IPS DF 4.7 (cell line): ENCODE measurements at regions not wholly inside any gene's neighbourhood (a gene's known extent, or its start where the extent isn't known, plus 50 kb on each side); places are given as distances from the start of the nearest gene placed in this dataset.
A peak's percentile ranks its signal among the peaks of the same experiment; 100 is the strongest.
"Not testable (repeated sequence)": the region's sequence is repeated elsewhere in the genome, so short reads cannot be mapped to it uniquely, and the experiment has no call there.

ENCODE experiments used
- DNase-seq: peaks from one replicate; pipeline ENCODE4 v3.0.0-alpha.2; 2013; ENCODE audit warnings: low spot score; ENCODE audit errors: extremely low read depth

DNA sequence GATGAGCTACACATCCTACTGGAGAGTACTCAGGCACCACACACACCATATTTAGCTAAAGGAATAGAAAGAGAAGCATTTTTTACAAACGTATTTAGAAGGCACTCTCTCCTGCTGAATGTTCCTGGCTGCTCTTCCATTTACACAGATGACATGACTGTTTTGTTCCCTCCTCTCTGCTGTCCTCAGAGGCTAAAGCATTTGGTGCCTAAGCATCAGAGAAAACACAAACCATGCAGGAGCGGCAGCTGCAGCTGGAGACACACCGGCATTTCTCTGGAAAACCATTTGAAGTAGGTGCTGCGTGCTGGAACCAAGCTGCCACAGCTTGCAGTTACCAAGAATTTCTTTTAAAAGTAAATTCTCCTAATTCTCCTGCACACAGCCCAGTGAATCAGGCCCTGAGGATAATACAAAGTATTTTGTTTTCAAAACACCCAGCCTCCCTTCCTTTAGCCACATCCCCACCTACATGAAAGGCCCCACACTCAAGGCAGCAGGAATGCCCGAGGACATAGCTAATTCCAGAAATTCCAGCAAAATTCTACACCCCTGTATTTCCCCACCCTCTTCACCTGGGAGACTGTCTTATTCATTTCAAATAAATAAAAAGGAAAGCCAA, 488.9 kb upstream of the SOX11 start:
- no peak for DNase-seq

DNA sequence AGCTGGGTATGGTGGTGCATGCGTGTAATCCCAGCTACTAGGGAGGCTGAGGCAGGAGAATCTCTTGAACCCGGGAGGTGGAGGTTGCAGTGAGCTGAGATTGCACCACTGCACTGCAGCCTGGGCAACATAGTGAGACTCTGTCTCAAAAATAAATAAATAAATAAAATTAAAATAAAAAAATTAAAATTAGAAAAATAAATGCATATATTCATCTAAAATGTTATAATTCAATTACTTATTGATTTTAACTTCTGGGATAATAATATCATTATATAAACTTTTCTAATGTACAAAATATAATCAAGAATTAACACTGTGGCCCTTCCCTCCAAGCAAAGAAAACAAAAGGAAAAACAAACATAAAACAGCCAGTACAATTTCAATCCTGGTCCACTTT, 485.4 kb upstream of the SOX11 start:
- not testable (repeated sequence) for DNase-seq

DNA sequence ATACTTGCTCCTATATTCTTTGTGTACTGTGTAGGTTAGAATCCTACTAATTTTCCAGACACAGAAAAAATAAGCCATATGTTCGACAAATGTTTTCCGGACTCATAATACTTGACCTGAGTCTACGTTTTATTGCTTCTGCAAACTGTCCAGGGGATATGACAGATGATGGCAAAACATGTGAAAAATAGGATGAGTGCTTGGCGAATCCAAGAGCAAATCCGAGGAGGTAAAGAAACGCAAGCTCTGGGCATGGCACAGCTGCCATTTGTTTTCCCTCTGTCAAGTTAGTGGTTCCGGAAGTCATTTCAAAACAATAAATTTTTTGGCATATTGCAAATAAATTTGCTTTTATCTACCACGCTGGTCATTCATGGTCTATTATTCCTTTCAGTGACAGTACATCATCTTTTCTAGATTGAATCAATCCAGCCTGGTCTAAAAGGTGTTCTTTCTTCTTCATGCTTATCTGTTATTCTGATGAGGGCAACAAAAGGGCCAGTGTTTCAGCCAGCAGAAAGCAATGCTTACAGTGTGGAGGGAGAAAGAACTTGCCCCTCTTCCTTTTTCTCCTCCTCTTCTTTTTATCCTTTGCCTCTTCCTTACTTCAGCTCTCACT, 476.1 kb upstream of the SOX11 start:
- no peak for DNase-seq

DNA sequence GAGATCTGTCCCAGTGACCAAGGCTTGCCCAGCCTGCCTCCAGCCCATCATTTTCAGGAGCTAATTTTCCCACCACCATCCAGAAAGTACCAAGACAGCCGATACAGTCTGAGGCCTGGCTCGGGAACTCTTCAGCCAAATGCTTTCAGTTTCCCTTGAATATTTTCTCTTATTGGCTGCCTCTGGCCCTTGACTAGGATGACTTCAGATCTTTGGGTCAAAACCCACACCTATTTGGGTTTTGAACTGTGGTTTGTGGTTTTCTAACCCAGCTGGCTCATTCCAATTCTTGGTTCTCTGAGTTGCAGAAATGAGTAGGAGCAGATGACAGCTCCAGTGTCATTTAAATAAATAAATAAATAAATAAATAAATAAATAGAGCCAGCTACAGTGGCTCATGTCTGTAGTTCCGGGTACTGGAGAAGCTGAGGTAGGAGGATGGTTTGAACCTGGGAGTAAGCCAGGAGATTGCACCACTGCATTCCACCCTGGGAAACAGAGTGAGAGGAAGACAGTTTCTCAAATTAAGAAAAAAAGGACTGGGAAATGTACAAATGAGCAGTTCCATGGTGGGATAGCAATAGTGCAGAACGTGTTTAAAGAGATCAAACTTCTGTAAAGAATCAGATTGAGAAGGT, 465.0 kb upstream of the SOX11 start:
- no peak for DNase-seq

DNA sequence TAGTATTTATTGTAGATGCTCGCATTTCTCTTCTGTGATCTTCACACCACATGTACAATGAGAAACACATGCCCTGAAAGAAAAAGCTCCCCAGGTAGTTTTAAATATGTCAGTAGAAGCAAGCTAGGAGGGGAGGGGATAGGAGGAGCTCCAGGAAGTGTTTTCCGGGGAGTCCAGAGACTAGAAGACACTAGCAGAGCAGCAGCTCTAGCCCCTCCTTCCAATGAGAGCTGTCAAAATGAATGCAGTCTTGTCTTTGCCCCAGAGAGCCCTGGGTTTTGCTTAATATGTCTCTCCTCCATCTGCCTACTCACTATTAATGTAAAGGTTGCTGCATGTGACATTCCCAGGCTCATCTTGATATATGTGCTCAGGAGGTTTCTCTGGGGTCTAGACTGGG, 462.6 kb upstream of the SOX11 start:
- no peak for DNase-seq

DNA sequence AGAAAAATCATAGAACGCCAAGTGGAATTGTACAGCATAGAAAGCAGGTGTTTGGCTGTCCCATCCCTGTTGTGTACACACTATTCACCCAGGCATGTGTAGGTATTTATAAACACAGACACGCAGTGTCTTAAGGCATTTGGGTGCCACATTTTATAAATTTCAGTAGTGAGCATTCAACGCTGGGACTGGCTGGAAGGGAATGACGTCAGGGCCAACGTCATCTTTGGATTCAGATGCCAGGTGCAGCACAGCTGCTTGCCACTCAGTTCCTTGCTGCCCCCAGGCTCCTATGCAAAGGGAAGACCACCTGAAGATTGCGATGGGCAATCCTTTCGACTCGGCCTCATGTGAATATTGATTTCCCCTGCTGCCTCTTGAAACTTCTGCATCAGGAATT, 461.7 kb upstream of the SOX11 start:
- no peak for DNase-seq

DNA sequence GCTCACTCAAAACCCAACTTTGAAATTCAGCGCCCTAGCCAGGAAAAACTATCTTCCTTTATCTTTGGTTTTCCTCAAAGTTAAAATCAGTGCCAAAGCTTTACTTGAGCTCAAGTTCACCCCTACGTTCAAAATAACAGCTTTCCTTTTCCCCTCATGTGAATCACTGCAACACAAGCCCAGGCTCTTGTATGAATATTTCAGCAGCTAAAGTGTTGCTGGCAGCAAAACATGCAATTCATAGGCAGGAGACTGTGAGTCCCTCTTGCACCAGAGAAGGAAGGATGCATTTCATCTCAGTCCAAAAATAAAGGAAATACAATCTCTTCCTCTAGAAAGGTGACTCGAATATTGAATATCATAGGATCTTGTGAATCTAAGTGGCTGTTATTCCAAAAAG, 461.3 kb upstream of the SOX11 start:
- no peak for DNase-seq

DNA sequence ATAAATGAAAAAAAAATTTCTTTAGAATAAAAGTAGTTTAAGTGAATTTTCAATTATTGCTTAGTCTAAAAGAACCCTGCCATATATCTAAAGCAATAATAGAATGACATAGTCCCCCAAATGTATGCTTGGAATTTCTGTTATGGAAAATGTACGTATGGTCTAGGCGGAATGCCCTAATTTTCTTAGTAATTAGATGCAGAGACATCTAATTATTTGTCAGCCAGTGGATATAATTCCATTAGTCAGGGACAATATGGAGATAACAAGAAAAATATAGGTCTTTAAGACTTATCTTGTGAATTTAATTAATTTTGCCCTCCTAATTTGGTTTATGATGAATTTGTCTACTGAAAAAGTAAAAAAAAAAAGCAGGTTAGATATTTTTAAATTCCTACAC, 460.9 kb upstream of the SOX11 start:
- DNase-seq, result no peak

DNA sequence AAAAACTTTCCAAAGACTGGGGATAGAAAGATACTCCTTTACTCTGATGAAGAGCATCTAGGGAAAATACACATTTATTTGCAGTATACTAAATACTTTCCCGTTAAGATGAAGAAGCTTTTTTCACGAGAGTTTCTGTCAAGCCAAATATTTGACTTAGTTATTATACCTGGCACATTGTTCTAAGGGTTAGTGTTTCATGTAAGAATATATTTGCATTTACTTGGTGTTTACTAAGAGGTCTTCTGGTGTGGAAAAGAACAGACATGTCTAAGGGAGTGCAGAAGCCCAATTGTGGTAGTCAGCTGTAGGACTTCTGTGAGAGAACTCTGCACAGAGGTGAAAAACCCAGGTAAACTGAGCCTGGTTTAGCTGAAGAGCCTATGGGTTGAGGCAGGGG, 457.6 kb upstream of the SOX11 start:
- DNase-seq, result no peak

DNA sequence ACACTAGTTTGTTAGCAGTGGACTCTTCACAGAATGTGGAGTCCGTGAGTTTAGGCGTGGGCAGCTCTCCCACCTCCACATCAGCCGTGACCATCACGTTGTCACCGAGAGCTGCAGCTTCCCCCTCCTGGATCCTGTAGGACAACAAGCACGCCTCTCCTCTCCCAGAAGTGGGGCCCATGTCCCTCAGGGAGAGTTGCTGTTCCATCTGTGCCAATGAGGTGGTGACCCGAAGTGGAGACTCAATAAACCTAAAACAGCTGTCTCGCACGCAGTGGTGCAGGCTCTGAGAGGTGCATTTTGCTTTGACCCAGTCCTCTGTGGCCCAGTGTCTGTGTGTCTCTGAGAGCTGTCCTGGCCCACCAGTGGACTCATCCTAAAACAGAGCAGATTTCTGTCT, 456.5 kb upstream of the SOX11 start:
- DNase-seq, result no peak

DNA sequence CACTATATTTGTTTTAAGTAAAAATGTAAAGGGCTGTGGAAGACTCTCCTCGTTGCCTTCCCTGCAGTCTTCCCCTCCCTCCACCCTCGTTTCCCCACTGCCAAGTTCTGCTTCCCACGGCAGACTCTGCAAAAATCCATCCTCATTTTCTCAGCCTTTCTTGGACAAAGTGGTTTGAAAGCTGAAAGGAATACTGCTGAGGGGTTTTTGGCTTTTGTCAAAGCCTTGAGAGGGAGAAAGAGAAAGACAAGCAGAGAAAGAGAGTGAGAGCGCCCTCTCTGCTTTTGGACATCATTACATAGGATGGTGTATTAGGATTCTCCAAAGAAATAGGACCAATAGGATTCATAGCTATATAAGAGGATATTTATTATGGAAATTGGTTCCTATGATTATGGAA, 455.9 kb upstream of the SOX11 start:
- no peak for DNase-seq

DNA sequence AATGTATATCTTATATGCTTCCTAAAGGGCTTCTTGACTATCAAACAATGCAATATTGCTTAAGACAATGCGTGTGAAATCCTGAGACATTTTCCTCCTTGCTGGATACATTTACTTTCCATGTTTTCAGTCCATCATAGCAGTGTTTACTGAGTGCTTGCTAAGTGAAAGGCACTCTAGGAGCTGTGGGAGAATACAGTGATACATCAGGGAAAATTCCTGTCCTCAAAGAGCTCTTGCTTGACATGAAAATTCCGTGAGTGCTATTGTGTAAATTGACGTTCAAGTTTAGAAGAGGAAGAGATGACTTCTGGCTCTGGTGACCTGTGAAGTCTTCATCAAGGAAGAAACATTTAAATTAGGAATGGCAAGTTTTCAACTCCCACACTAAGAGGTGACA, 449.4 kb upstream of the SOX11 start:
- no peak for DNase-seq

DNA sequence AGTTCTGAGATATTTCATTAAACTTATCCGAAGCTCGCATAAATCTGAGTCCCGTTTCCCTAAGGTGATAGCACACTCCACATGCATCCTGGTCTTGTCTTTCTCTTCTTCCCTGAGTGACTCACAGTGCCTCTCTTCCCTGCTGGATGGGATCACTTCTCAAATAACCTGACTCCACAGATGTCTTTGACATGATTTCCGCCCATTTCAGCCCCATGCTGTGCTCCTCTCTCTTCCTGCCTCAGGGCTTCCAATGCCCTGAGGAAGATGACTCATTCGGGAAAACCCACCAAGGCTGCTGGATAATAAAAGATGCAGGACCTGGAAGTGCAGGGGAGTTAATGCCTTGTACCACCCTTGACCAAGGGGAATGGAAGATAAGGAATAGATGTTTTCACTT, 441.7 kb upstream of the SOX11 start:
- peak; percentile 38 for DNase-seq

DNA sequence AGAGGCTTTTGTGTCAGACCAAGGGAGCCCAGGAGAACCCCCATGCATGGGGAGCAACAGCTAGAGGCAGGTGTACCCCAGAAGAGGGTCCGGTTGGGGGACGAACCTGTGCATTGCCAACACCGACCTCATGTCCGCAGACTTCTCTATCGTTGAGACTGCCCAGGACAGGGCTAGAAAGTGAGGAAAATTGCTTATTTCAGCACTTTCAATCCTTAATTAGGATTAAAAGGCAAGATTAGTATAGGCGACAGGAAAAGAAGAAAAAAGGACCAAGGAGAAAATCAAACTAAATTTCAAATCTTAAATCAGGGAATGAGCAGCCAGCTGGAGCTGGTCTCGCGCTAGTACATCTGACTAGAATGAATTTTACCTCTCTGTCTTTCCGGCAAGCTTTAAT, 438.9 kb upstream of the SOX11 start:
- no peak for DNase-seq

DNA sequence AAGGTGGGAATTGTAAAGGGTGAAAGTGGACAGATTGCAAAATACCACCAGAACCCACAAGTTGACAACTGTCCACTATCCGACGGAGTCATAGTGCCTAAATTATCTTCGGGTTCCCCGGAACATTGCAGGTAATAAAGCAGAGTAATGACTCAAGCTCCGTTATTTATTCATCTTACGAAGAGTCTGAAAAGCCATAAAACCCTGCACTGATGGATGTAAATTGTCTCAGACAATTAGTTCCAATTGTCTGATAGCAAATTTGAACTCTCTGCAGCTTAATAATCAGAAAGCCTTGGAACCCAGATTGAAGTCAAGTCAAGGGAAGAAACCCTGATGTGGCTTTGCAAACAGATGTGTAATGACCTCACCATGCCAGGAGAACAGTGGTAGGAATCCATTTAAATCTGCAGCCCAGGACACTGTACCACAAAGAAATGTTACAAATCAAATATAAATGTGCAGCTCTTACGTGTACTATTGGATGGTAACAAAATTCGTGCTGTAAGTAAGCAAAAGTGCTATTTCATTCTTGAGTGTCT, 437.3 kb upstream of the SOX11 start:
- DNase-seq, result no peak

DNA sequence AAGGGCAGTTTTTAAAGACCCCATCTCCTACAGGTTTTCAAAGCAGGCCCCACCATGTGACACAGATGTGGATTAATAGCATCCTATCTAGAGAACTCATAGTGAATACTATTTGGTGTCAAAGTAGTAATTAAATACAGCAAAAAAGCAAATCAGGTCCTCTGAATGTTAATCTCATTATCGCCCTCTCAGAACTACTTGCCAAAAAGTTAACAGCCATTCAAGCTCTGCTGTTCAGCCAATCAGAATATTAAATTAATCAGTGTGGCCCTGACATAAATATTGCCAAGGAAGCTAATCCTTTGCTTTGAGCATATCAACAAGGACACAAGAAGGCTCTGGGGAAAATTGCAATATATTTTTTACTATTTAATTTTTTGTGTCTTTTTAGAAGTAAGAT, 428.9 kb upstream of the SOX11 start:
- no peak for DNase-seq

DNA sequence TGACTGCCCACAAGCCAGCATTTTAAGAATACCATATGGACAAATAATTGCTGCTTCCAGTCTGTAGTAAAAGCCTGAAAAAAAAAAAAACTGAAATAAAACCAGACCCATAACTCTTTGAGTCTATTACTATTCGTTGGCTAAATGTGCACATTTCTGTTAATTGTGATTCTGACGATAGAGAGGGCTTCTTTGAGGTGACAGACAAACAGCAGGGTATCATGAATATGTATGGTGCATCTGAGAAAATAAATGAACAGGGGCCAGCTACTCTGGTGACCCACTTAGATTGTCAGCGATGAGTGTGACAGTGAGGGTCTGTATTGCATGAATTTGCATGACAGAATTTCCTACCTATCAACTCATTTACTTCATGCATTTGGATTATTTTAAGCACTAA, 427.8 kb upstream of the SOX11 start:
- no peak for DNase-seq

DNA sequence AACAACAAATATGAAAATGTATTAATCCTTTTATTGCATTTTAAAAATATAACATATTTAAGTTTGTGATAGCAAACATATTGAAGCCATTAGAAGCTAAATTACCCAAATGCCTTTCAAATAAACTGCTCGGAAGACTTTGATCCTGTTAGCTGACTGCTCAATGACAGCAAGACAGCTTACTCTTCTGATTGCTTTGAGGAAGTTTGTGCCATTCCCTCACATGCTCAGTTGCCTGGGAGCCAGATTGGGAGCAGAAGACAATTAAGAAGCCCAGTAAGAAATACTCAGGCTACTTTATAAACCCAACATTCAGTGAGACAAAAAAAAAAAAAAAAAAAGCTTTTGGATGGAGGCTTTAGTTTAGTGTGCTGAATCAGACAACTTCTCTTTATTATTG, 407.1 kb upstream of the SOX11 start:
- no peak for DNase-seq

DNA sequence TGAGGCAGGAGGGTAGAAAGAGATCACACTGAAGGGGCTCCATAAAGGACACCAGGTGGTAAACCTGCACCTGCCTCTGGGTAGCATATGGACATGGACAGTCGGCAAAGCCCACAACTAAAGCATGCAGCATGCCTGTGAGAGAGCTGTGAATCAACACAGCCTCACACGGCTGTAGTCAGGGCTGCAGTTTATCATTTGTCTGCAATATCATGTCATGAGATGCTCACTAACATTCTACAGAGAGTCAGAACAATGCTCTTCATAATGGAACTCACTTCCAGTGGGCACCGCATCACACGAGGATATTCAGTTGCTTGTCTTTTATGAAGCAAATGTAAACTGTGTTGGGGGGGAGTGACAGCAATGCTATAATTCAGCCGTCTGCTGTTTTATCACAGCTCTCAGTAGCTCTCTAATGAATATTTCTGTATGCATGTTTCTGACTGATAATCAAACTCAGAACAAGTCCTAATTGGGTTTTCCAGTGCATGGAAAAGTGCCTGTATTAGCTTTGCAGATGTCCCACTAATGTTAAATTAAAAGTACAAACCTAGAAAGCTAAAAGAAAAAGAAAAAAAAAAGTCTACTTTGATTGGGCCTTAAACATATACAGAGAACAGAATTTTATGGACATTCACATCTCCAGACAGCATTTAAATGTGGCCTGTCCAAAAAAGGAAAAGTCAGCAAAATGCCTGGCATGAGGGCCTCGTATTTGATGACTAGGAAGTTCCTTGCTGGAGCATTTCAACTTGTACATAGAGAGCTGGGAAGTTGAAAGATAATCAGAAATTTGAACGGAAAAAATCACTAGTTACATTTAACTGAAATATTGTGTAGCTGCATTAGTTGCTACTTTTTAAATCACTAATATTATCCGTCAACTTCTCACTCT, 406.1 kb upstream of the SOX11 start:
- no peak for DNase-seq

DNA sequence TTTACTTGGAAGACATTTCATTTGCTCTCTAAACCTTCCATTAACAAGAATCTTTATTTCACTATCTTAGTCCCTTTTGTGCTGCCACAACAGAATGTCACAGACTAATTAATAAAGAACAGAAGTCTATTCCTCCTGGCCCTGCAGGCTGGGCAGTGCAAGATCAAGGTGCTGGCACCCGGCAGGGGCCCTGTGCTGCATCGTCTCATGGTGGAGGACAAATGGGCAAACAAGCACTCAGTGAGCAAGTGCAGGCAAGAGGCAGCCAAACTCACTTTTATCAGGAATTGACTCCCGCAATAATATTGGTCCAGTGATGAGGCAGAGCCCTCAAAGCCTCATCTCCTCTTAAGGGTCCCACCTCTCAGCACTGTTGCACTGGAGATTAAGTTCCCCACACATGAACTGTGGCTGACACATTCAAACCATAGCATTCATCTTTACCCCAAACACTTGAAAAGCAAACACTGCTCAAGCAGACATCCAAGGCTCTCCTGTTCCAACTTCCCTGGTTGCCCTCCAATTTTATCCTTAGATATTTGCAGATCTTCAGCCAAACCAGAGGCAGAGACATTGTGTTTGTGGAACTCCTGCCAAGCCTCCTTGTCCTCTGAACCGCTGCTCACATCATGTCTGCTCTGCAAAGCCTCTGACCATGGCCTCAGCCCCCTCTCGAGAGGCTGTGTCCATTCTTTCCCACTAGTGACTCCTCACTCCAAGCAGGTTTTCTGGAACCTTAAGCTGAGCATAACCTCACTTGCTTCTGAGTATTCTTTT, 404.4 kb upstream of the SOX11 start:
- no peak for DNase-seq

DNA sequence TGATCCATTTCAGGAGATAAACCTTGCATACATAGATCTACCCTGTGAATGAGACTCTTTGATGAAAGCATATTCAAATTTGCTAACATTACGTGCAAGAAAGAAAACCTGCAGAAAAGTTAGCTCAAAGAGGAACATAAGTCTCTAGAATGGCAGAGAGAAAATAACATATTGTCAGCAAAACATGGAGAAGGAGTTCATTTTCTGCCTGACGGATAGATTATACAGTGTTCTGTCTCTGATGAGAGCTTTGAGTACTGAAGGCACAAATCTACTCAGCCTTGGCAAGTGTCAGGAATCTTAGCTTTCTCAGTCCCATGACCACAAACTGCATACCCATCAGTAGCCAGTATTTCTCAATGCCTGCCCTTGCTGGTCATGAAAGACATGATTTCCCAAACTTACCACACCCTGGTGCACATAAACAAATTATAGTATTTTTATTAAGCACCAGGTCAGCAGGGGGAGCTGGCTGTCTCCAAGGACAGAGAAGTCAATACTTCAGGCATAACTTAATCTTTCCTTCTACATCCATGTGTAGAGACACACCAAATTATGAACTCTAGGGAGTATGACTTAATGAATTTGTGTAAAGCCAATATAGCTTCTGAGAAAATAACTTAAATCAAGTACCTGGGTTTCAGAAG, 401.2 kb upstream of the SOX11 start:
- no peak for DNase-seq
